ENCODE measurements at regions not wholly inside any gene's neighbourhood (a gene's known extent, or its start where the extent isn't known, plus 50 kb on each side); places are given as distances from the start of the nearest gene placed in this dataset.

DNA sequence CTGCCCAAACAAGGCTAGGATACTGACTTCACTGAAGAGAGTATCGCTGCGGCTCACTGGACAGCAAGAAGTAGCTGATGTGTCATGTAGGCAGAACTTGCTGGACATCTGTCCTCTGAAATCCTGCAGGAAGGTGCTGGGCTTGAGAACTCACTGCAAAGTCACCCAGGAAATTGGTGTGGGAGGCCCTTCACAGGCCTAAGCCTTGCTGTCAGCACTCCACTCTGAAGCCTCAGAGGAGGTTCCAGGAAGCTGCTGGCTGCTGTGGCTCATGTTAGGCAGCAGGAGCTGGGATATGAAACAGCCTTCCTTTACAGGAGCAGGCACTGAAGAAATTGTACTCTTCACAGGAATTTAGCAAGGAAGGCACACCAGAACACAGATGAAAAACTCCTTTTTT, 88.3 kb upstream of the CCDC68 start:
- TF ChIP-seq EZH2phosphoT487 (IDR thresholded peaks at IDR 0.05; ENCODE audit: borderline replicate concordance) (no peak), TCF7L2 (IDR thresholded peaks at IDR 0.05; ENCODE audit: borderline replicate concordance, extremely low read depth, insufficient read depth, insufficient read length) (no peak)
- TF ChIP-seq, protein P1, sequence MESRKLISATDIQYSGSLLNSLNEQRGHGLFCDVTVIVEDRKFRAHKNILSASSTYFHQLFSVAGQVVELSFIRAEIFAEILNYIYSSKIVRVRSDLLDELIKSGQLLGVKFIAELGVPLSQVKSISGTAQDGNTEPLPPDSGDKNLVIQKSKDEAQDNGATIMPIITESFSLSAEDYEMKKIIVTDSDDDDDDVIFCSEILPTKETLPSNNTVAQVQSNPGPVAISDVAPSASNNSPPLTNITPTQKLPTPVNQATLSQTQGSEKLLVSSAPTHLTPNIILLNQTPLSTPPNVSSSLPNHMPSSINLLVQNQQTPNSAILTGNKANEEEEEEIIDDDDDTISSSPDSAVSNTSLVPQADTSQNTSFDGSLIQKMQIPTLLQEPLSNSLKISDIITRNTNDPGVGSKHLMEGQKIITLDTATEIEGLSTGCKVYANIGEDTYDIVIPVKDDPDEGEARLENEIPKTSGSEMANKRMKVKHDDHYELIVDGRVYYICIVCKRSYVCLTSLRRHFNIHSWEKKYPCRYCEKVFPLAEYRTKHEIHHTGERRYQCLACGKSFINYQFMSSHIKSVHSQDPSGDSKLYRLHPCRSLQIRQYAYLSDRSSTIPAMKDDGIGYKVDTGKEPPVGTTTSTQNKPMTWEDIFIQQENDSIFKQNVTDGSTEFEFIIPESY (IDR thresholded peaks at IDR 0.05; ENCODE audit: extremely low read depth, insufficient replicate concordance, low read length), result no peak

Measured in HCT116 (cell line).